ENCODE measurements at regions not wholly inside any gene's neighbourhood (a gene's known extent, or its start where the extent isn't known, plus 50 kb on each side); places are given as distances from the start of the nearest gene placed in this dataset.

GRCh38 chr16:50991436-50991835, 159.6 kb downstream of the SALL1 start:
- no peak for DNase-seq

DNA sequence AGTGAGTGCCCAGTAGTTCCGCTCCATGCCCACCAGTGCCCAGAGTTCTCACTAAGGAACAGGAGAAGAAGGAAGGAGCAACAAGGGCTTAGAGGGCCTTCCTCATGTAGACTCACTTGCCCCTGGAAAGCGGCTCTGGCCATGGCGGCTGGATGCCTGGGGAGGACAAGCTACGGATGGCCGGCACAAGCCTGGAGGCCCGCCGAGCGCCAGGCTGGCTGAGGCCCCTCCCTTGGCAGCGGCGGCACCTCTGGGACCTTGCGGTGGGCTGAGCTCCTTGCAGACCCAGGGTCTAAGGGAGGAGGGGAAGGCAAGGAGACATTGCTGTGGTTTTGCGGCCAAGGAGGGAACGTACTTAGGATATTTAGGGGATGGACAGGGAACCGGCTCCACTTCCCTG, 160.1 kb downstream of the SALL1 start:
- DNase-seq: no peak

GRCh38 chr16:50989047-50989446, 162.0 kb downstream of the SALL1 start:
- no peak for DNase-seq

DNA sequence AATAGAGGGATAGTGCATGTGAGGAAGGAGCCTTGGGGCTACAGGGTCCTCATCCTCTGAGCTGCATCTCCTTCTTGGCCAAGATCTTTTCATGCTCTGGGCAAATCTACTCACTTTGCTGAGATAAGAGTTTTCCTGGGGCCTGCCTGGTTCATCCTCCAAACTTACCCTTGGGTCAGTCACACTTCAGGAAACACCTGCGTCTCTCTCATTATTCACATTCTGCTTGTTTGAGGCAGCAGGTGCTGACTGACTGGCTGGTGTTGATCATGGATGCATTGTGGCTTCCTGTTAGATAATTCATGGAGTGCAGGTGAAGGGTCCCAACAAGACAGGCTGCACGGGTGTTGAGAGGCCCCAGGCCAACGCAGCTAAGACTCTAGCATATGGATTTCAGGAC, 162.6 kb downstream of the SALL1 start:
- no peak for DNase-seq

DNA sequence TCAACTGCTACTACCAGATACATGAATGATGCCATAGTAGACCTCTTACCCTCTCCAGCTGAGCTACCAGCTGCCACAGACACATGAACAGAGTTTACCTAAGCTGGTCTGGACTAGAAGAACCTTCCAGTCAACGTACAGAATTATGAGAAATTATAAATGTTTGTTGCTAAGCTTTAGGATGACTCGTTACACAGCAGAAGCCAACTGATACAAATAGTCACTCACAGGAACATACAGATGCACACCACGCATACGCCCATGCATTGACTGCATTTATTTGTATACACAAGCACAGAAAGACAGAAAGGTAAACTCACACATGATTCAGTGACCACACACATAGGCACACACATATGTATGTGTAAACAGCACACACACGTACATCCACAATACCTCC, 164.6 kb downstream of the SALL1 start:
- no peak for DNase-seq

DNA sequence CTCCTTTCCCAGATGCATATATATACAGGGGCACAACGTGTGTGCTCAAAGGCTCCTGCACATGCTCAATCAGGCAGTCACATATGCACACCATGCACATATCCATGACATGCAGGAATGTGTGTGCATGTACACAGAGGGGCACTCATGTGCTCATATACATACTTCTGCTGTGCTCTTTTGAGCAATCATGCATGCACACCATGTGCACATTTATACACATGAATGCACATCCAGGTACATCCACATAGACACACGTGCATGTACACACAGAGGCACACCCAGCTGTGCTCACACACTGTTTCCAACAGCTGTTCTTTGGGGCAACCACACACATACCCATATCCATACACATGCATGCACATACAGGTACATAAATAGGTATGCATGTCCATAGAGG, 165.3 kb downstream of the SALL1 start:
- no peak for DNase-seq

DNA sequence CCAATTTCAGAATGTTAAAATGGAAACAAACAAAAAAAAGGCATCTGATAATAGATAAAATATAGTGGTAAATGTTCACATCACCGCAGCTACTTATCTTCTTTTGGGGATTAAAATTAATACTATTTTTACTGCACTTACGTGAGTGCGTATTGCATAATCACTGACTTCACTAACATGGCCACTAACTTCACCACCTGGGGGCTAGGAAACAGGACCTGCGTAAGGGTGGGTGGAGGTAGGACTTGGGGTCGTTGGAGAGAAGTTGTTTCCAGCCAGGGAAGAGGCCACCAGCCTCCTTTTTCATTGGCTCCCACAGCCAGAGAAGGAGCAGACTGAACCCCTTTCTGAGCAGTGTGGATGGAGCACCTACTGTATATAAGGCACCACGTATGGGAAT, 166.4 kb downstream of the SALL1 start:
- DNase-seq: no peak

GRCh38 chr16:50982808-50983207, 168.3 kb downstream of the SALL1 start:
- DNase-seq: no peak

GRCh38 chr16:50981951-50982350, 169.1 kb downstream of the SALL1 start:
- no peak for DNase-seq

DNA sequence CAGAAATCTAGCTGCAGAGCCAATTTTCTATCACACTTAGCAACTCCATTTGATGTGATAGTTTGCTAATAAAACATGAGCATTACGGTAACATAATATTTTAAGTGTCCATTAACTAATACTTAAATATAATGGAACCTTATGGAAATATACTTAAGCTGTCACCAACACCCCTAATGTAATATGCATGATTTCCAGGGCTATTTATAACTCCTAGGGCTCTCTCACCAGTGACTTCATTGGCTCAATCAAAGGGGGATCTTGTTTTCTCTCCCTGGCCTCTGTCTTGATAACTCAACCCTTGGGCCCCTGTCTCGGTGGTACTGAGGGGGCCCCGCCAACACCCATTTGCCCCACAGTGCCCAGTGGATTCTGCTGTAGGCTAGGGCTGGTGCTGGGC, 170.4 kb downstream of the SALL1 start:
- no peak for DNase-seq

GRCh38 chr16:50979806-50980620, 171.1 kb downstream of the SALL1 start:
- no peak for DNase-seq

GRCh38 chr16:50977138-50977537, 173.9 kb downstream of the SALL1 start:
- no peak for DNase-seq

GRCh38 chr16:50974438-50975036, 176.5 kb downstream of the SALL1 start:
- no peak for DNase-seq

- DNase-seq: no peak
Observed at GRCh38 chr16:50972876-50973275, 178.2 kb downstream of the SALL1 start.

- DNase-seq: no peak
Observed at GRCh38 chr16:50970281-50970680, 180.8 kb downstream of the SALL1 start.

GRCh38 chr16:50967827-50968612, 183.1 kb downstream of the SALL1 start:
- no peak for DNase-seq

- no peak for DNase-seq
Observed at GRCh38 chr16:50964491-50964890, 186.6 kb downstream of the SALL1 start.

DNA sequence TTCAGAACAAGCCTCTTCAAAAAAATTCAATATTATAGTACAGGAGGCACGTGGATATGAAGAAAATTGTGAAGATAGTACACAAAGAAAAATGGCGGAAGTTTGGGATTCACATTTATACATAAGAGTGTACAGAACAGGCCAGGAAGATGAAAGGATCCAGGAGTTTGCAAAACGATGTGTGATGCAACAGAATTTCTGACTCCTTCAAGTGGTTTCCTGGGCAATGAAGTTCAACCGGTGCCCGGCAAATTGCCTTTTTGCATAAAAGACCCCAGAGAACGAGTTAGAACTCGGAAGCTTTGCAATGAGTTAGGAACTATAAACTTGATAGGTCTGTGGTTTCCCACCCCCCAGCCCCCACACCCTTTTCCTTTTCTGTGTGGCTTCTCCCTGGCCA, 189.1 kb downstream of the SALL1 start:
- no peak for DNase-seq

- DNase-seq: no peak
Observed at GRCh38 chr16:50960517-50961202, 190.4 kb downstream of the SALL1 start.

GRCh38 chr16:50957056-50957455, 194.0 kb downstream of the SALL1 start:
- no peak for DNase-seq

GRCh38 chr16:50956637-50957036, 194.4 kb downstream of the SALL1 start:
- DNase-seq: no peak

GRCh38 chr16:50955311-50955710, 195.8 kb downstream of the SALL1 start:
- no peak for DNase-seq

DNA sequence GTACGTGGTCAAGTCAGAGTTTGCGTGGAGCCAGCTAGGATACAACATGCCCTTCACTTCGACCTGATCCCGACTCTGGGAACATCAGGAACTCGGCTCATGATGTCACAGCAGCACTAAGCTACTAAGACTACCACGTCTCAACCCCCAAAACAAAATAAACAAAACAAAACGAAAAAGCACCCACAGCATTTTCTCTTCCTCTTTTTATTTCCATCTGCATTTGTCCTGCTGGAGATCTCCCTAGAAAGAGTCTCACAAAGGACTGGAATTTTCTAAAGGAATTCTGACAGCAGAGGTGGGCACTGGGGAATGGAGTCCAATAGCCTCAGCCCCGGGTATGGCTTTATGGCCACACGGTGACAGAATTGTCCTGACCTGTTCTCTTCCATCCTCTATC, 196.6 kb downstream of the SALL1 start:
- DNase-seq: no peak

All from NCI-H748 treated with DMSO at 0.1 percent for 48 hours (cell line).